Left lung (tissue), 4 donors: ENCODE measurements at regions not wholly inside any gene's neighbourhood (a gene's known extent, or its start where the extent isn't known, plus 50 kb on each side); places are given as distances from the start of the nearest gene placed in this dataset.
"Not testable (repeated sequence)": the region's sequence is repeated elsewhere in the genome, so short reads cannot be mapped to it uniquely, and the experiment has no call there.

ENCODE experiments used
- ATAC-seq: fragments of 200-7000 bp; cut with Tn5 transposase; one replicate; pipeline ENCODE4 v1.9.1; 2020; ENCODE audit warnings: moderate library complexity
- DNase-seq, 4 donors: peaks; one replicate each; pipeline ENCODE4 v3.0.0-alpha.2; 2013 to 2020
- H3K27ac ChIP-seq, 2 donors: fragments of 200-600 bp; sonication (generic) in 1 of 2; one replicate each; pipeline versions ENCODE4 v1.5.0 to v1.8.0; 2020 to 2021
- H3K27me3 ChIP-seq, 2 donors: fragments of 200-600 bp; sonication (generic) in 1 of 2; one replicate each; pipeline versions ENCODE4 v1.5.0 to v1.8.0; 2020 to 2021
- H3K36me3 ChIP-seq, 2 donors: fragments of 200-600 bp; sonication (generic) in 1 of 2; one replicate each; pipeline versions ENCODE4 v1.5.0 to v1.8.0; 2020 to 2021
- H3K4me1 ChIP-seq, 2 donors: fragments of 200-600 bp; one replicate each; pipeline ENCODE4 v1.8.0; 2021
- H3K4me3 ChIP-seq, 2 donors: fragments of 200-600 bp; sonication (generic) in 1 of 2; one replicate each; pipeline versions ENCODE4 v1.5.0 to v1.8.0; 2020 to 2021; ENCODE audit warnings: mild to moderate bottlenecking in 1 of 2
- H3K9me3 ChIP-seq, 2 donors: fragments of 200-600 bp; sonication (generic) in 1 of 2; one replicate each; pipeline versions ENCODE4 v1.5.0 to v1.8.0; 2020 to 2021
- CTCF ChIP-seq, 2 donors: fragments of 200-600 bp; sonication (generic) in 1 of 2; IDR thresholded peaks; one replicate each; pipeline versions ENCODE4 v1.5.0 to v1.8.0; 2021; ENCODE audit warnings: antibody characterized with exemption in 2 of 2
- intact Hi-C, 2 donors: fragments of 100-400 bp; cut with DNase I; formaldehyde crosslinking; loops; one replicate each; pipeline versions ENCODE4 v1.11.2 to v1.14.2; 2022
- donor health status: DM: no; HTN: yes; CAD: no.
- donor health status: DM: no; HTN: no; CAD: no.

- H3K36me3 ChIP-seq: no peaks in the 10 kb centered on the region
- H3K27me3 ChIP-seq: no peaks in the 10 kb centered on the region
- no peak overlapping the region for H3K4me3 ChIP-seq
- H3K27ac ChIP-seq: no peak overlapping the region
- no peaks in the 10 kb centered on the region for H3K4me1 ChIP-seq
- no peak for DNase-seq
- ATAC-seq: no peak
- peaks cover 0 to 2% of the 10 kb centered on the region in 2 donors for H3K9me3 ChIP-seq
- no peak for TF ChIP-seq CTCF (IDR thresholded peaks at IDR 0.05)
- intact Hi-C loops: no loop called here
These were observed 352.6 kb downstream of the CGGBP1 start for GRCh38 chr3:87706176-87706575.

DNA sequence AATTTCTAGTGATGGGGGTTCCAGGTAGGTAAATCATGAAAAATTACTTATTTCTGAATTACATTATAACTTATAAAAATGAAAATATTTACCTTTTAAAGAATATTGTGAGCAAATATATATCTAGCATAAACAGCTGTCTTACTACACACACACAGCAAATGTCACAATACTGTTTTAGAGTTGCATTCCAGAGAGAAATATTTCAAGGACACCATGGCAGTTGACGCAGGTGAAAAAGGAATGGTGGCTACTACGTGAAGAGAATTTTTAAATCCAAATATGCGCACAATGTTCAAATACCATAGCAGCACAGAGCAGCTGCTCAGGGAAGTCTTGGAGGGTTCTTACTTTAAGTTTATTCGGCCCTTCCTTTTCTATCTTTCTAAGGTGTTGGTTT lies 356.2 kb downstream of the CGGBP1 start:
- intact Hi-C loops: no loop called here
- H3K9me3 ChIP-seq: no peaks in the 10 kb centered on the region
- H3K27ac ChIP-seq: no peak overlapping the region

DNA sequence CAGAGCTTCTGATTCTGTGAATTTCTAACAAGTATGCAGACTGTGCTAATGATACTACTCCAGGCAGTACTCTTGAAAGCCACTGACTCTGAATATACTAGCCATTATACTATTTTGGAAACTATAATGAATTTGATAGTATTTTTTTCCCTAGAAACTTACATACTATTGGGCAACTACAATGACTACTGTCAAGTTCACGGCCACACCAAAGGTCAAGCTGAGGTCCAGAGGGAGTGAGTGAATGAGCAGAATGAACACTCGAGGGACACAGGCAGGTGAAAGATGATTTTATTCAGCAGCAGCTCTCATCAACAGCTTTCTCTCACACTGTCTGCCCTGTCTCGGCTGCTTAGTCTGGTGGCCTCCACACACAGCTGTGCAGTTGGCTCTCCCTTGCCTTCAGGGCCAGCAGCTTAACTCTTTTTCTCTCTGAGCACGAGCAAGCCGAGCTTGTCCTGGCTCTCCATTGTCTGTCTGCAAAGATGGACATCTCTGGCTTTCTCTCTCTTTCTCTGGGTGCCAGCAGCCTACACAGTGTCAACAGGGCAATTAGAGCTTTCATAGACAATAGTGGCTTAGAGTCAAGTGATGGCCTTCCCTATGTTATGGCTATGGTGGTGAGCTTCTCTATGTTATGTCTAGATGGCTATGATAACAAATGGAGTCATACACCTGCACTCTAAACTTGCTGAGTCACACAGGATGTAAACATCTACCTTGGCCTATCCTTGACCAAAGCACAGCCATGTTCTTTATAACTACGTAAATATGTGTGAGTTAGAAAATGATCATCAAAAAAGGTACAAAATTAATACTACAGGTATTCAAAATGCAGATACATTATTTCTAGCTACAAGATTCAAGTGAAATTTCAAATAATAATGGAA lies 362.4 kb downstream of the CGGBP1 start:
- DNase-seq (no peak), ATAC-seq (no peak)
- no peaks in the 10 kb centered on the region for H3K36me3 ChIP-seq
- intact Hi-C loops: no loop called here
- no peaks in the 10 kb centered on the region for H3K4me1 ChIP-seq
- H3K27me3 ChIP-seq: no peaks in the 10 kb centered on the region
- H3K27ac ChIP-seq: no peak overlapping the region
- H3K9me3 ChIP-seq: no peaks in the 10 kb centered on the region
- no peak overlapping the region for H3K4me3 ChIP-seq
- no peak for TF ChIP-seq CTCF (IDR thresholded peaks at IDR 0.05)

More for the DNA sequence above, 356.2 kb downstream of the CGGBP1 start:
- no peaks in the 10 kb centered on the region for H3K4me1 ChIP-seq
- H3K36me3 ChIP-seq: no peaks in the 10 kb centered on the region
- ATAC-seq (no peak), DNase-seq (no peak)
- H3K27me3 ChIP-seq: no peaks in the 10 kb centered on the region
- H3K4me3 ChIP-seq: no peak overlapping the region
- TF ChIP-seq CTCF (IDR thresholded peaks at IDR 0.05): no peak

GRCh38 chr3:87694678-87695077 lies 364.1 kb downstream of the CGGBP1 start:
- DNase-seq: no peak
- intact Hi-C loops: no loop called here
- no peak for TF ChIP-seq CTCF (IDR thresholded peaks at IDR 0.05)
- ATAC-seq: no peak
- Histone ChIP-seq H3K4me3 (no peak overlapping the region), H3K9me3 (no peaks in the 10 kb centered on the region), H3K27me3 (no peaks in the 10 kb centered on the region), H3K4me1 (no peaks in the 10 kb centered on the region), H3K36me3 (no peaks in the 10 kb centered on the region), H3K27ac (no peak overlapping the region)

GRCh38 chr3:87691109-87691508 lies 367.7 kb downstream of the CGGBP1 start:
- Histone ChIP-seq H3K27ac (no peak overlapping the region), H3K9me3 (no peaks in the 10 kb centered on the region), H3K27me3 (no peaks in the 10 kb centered on the region), H3K4me1 (no peaks in the 10 kb centered on the region), H3K36me3 (no peaks in the 10 kb centered on the region), H3K4me3 (no peak overlapping the region)
- ATAC-seq (no peak), DNase-seq (peak in 1 of 4 donors; percentile 26)
- TF ChIP-seq CTCF (IDR thresholded peaks at IDR 0.05): no peak
- intact Hi-C loops: no loop called here

- H3K27ac ChIP-seq, intact Hi-C loops, ATAC-seq, H3K9me3 ChIP-seq, H3K4me3 ChIP-seq, H3K4me1 ChIP-seq, H3K36me3 ChIP-seq, H3K27me3 ChIP-seq: not testable (repeated sequence)
- DNase-seq: peak in 1 of 4 donors; percentile 64
These were observed 379.7 kb downstream of the CGGBP1 start for GRCh38 chr3:87678984-87679660.
